HEK293 (cell line): ENCODE measurements at regions not wholly inside any gene's neighbourhood (a gene's known extent, or its start where the extent isn't known, plus 50 kb on each side); places are given as distances from the start of the nearest gene placed in this dataset.

ENCODE experiments used
- CTCF ChIP-seq: fragments of 450-650 bp; formaldehyde crosslinking; IDR thresholded peaks from 2 replicates; pipeline ENCODE4 v1.5.1; 2016; ENCODE audit warnings: missing biosample characterization, missing genetic modification characterization
- PRDM1 ChIP-seq: fragments of 450-650 bp; formaldehyde crosslinking; IDR thresholded peaks from 2 replicates; pipeline ENCODE4; 2016; ENCODE audit warnings: missing biosample characterization, missing genetic modification characterization
- REST ChIP-seq: fragments of 450-650 bp; formaldehyde crosslinking; IDR thresholded peaks from 2 replicates; pipeline ENCODE4 v1.5.1; 2016; ENCODE audit warnings: missing biosample characterization, missing genetic modification characterization
- SP2 ChIP-seq: fragments of 450-650 bp; formaldehyde crosslinking; IDR thresholded peaks from 2 replicates; pipeline ENCODE4 v1.5.1; 2016; ENCODE audit warnings: missing biosample characterization, missing genetic modification characterization
- ZBTB7A ChIP-seq: fragments of 450-650 bp; formaldehyde crosslinking; IDR thresholded peaks from 2 replicates; pipeline ENCODE4 v1.5.1; 2016; ENCODE audit warnings: low read depth, missing biosample characterization, missing genetic modification characterization
- ZNF112 ChIP-seq: fragments of 450-650 bp; formaldehyde crosslinking; IDR thresholded peaks from 2 replicates; pipeline ENCODE4 v1.5.0; 2017; ENCODE audit warnings: missing biosample characterization, missing genetic modification characterization
- ZNF518A ChIP-seq: fragments of 450-650 bp; formaldehyde crosslinking; conservative IDR thresholded peaks from 2 replicates; pipeline ENCODE4 v1.5.1; 2016; ENCODE audit warnings: low read depth, missing biosample characterization, missing genetic modification characterization
- ZNF561 ChIP-seq: fragments of 450-650 bp; IDR thresholded peaks from 2 replicates; pipeline ENCODE4 v1.5.1; 2018; ENCODE audit warnings: missing biosample characterization, missing genetic modification characterization, borderline replicate concordance
- ZNF768 ChIP-seq: fragments of 450-650 bp; formaldehyde crosslinking; IDR thresholded peaks from 2 replicates; pipeline ENCODE4 v1.5.1; 2018; ENCODE audit warnings: missing biosample characterization, mild to moderate bottlenecking, missing genetic modification characterization
- ZNF830 ChIP-seq: fragments of 450-650 bp; IDR thresholded peaks from 2 replicates; pipeline ENCODE4 v1.5.0; 2018; ENCODE audit warnings: missing biosample characterization, missing genetic modification characterization, low read depth, mild to moderate bottlenecking, moderate library complexity
- ZNF843 ChIP-seq: fragments of 450-650 bp; formaldehyde crosslinking; IDR thresholded peaks from 2 replicates; pipeline ENCODE4 v1.5.1; 2016; ENCODE audit warnings: missing biosample characterization, missing genetic modification characterization

- TF ChIP-seq ZNF830 (tag by site-specific recombination) (no peak), PRDM1 (tag by site-specific recombination) (no peak), ZBTB7A (tag by site-specific recombination) (no peak), CTCF (tag by site-specific recombination) (no peak), ZNF843 (tag by site-specific recombination) (no peak), ZNF561 (tag by site-specific recombination) (no peak), ZNF112 (tag by site-specific recombination) (no peak), ZNF768 (tag by site-specific recombination) (no peak), SP2 (no peak), ZNF518A (tag by site-specific recombination) (no peak), REST (tag by site-specific recombination) (no peak)
These were observed 559.6 kb upstream of the DAB1 start for GRCh38 chr1:57983441-57983840.
